Stimulated activated CD8-positive, alpha-beta memory T cell treated with anti-CD3 and anti-CD28 coated beads, Interleukin-4, amount 100 ng/mL, for 24 hours (primary cell): ENCODE measurements at regions not wholly inside any gene's neighbourhood (a gene's known extent, or its start where the extent isn't known, plus 50 kb on each side); places are given as distances from the start of the nearest gene placed in this dataset.
"Not testable (repeated sequence)": the region's sequence is repeated elsewhere in the genome, so short reads cannot be mapped to it uniquely, and the experiment has no call there.

Source experiments
- DNase-seq: peaks from one replicate; pipeline ENCODE4 v3.0.0-alpha.2; 2020; ENCODE audit warnings: low read depth

DNA sequence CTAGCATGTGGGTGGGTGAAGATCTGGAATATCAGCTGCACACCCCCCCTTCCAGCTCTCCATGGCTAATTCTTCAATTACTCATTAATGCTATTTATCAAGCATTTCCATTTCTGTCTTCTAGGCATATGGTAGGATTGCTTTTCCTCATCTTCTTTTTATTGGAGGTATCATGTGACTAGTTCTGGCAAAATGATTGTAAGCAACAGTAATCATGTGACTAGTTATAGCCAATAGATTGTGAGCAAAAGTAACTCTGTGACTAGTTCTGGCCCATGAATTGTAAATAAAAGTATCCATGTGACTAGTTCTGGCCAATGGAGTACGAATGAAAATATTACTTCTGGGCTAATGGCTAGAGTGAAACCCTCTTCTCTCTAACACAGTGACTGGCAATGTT lies 107.0 kb upstream of the TMEM132E start:
- no peak for DNase-seq

DNA sequence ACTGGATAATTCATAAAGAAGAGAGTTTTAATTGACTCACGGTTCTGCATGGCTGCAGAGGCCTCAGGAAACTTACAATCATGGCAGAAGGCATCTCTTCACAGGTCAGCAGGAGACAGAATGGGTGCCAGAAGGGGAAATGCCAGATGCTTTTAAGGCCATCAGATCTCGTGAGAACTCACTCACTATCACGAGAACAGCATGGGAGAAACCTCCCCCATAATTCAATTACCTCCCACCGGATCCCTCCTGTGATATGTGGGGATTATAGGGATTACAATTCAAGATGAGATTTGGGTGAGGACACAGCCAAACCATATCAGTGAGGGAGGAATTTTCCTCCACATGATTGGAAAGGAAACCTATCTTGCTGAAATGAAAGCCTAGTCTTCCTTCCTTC lies 108.1 kb upstream of the TMEM132E start:
- DNase-seq, result not testable (repeated sequence)

DNA sequence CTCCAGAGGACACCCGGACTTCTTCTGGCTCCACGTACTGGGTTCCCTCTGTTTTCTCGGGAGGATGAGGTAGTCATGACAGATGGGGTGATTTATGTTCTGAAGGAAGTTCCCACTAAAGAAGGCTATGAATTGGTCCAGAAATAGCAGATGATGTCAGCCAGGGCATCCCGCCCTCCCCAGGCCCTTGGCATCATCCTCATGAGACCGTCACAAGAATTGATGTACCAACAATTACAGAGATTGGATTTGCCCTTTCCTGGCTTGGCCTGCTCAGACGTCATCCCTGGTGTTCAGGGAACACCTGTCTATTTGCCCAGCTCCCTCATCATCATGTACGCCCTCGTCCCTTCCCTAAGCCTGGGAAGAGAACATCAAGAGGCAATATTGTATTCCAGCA lies 102.8 kb upstream of the CCL1 start:
- no peak for DNase-seq

DNA sequence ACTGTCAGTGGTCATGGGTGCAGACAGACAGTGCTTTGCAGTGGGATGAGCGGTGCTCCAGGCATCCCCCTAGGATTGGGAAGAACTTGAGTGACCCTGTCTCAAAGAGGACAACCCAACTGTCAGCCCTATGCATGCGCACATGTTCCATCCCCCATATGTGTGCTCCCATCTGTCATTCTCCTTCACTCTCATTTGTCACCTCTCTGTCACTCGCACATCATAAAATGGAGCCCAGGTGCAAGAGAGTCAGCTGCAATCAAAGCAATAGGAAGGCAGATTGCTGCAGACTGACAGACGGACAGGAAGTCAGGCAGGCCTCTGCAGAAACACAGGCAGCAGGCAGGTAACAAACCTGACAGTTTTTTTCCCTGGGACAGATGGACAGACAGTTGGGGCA lies 101.8 kb upstream of the CCL1 start:
- no peak for DNase-seq

DNA sequence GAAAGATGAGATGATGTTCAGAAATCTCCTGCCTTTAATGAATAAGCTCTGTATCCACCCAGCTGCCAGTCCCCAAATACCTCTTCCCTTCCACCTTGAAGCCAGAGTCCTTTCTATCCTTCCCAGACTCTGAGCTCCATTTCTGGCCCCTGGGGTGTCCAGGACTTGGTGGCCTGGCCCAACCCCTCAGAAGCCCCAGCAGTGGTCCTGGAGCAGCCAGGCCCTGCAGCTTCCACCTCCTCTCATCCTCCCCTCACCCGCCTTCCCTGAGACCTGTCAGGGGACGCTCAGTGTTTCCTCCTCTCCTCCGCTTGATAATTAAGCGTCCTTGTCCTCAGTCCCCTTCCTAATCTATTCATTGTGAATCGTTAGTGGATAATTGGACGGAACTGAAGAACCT lies 95.2 kb upstream of the CCL1 start:
- DNase-seq, result no peak

DNA sequence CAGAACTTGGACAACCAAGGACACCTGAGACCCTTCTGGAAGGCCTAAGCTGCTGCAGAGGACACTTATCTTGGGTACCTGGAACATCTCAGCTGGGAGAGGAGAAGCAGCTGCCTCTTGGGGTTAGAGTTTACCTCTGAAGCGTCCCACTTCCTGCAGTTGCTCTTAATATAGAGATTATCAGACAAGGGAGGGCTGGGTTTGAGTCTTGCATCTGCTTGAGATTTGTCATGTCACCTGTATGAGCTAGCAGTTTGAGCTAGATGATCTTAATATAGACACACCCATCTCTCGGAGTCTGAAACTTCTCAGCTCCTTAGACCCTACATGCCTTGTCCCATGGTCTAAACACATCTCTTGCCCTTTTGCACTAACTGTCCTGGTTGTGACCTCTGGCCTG lies 93.1 kb upstream of the CCL1 start:
- DNase-seq, result no peak

DNA sequence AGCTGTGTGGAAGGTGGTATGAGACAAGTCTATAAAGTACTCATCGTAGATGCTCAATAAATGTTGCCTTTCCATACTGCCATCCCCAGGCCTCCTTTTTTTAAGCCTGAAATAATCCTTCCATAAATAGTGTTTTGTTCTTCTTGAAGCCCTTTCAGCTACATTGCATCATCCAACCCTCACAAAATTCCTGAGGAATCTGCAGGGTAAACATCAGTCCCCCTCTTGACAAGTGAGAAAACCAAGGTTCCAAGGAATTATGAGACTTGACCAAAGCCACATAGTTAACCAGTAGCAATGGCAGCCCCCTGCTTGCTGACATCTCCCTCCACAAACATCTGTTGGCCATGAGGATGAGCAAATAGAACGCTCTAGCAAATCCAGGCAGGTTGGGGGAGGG lies 89.7 kb upstream of the CCL1 start:
- no peak for DNase-seq

DNA sequence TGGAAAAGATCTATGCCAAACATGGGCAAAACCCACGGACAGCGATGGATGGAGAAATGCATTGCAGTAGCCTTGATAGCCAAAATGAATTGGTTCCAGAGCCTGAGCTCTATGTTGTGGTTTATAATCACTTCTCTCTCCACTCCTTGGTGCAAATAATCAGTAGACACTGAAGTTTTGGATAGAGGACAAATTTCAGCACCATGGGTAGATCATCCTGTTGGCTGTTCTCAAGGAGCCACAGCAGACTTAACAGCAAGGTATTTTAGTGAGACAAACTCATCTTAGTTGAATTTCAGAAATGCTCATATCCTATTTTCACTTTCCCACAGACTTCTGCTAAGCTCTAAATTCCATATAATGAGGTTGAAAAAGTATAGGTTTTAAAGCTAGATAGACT lies 88.3 kb upstream of the CCL1 start:
- no peak for DNase-seq

DNA sequence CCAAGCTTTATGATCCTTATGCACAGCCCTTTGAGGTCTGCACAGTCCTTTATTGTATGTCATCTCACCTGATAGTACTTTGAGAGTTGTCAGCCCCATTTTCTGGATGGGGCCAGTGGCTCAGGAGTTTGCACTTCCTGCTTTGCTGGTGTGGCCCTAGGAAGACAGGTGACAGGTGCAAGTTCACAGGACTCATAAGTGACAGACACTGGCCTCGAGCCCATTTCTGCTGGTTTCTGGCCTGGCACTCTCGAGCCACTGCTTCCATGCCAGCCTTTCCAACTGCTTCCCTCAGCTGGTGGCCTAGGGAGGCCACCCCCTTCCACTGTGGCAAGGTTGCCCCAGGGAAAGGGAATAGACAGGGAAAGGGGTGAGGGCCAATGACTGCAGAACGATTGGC lies 84.4 kb upstream of the CCL1 start:
- no peak for DNase-seq

DNA sequence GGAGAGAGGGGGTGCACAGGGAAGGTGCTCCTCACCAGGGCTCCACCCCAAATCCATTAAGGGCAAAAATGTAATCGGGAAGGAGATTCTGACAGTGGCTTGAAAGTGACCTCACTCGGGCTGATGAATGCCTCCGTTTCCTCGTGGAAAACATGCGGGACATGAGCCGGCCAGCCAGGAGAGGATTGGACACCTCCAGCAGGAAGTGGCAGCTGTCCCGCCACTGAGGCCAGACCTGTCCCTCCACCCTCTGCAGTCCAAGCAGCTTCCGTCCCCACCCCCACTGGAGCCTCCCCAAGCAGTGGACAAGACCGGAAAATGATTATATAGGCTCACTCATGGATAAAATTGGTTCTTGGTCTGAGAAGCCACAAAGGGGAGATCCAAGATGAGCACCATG lies 82.1 kb upstream of the CCL1 start:
- no peak for DNase-seq

DNA sequence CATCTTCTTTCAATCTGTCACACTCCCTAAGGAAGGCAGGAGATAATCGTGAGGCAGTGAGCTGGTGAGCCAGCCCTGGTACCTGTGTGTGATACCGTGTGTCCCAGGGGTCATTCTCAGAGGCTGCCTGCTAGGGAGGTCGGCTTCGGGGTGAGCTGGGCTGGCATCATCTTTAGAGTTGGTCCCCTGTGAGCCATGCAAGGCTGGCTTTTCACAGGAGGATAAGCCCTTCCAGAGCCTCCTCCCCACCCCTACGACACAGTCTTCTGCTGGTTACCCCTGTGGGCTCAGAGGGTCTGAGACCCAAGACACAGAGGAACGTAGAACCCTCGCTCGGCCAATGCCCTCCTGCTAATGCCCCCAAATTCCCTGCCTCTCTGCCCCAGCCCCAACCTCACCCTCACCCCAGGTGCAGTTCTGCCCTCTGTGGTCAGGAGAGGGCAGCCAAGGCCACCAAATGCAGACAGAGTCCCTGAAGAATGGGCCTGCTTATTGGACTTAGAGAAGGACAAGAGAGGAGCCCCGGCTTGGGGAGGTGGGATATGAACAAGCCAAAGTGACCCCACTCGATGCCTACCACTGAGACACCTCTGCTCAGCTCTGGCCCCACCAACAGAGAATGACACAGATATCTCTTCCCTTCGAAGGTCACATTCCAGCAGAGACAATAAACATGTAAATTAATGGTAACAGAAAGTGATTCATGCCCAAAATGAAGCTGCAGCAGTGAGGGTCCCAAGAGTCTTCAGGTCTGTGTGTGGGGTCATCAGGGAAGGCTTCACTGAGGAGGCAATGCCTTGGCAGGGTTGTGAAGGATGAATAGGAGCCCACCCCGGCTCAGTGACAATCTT lies 80.8 kb upstream of the CCL1 start:
- no peak for DNase-seq

DNA sequence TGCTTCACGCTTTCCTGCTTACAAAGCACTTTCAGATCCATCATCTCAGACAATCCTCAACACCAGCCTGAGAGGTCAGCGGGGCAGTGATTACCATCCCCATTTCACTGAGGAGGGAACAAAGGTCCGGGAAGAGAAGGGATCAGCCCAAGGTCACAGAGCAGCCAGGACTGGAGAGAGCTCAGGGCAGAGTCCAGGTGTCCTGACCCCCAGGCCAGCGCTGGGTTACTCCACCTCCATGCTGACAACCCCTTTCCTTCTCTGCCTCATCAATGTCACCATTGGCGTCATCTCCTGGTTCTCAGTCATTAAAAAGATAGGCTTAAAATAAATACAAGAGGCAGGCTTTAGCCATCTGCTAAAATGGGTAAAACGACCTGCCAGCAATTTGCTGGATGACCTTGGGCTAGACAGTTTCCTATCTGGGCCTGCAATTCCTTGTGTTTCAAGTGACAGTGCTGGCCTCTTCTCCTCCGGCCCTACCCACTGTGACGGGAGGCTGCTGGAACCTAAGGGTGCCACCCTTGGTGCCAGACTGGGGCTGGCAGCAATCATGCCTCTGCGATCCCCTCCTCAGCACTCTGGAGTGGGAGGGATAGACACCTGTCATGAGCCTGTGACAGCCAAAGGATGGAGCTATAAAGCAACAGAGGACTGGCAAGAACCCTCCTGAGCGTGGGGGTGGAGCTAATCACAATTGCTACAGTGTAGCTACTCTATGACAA lies 79.5 kb upstream of the CCL1 start:
- no peak for DNase-seq

DNA sequence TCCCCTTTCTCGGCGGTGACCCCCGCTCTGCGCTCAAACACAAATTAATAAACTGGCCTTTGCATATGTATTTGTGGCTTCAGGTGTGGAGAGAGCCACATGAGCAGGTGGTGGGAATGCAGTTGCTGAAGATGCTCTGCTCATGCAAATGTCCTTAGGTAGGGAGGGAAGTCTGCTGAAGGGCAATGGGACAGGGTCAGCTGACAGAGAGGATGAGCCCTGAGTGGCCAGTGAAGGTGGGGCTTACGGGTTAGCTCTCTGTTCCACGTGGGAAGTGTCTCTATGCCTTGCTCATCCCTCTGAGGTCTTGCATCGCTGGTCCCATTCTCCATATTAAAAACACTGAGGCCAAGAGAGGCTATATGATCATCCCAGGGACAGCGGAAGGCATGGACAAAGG lies 74.2 kb upstream of the CCL1 start:
- no peak for DNase-seq

DNA sequence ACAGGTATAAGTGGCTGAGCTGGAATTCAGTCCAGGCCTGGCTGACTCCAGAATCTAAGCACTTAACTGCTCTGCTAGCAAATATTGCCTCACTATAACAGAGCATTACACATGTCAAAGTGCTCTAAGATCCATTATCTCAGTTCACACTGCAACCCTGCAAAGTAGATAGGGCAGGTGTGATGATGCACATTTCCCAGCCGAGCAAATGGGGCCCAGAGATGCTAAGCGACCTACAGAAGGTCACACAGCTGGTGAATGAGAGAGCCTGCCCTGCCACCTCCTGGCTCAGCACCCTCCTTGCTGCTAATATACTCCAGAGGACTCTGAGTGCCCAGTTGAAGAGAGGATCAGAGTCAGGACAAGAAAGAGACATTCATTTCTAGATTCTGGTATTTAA lies 73.6 kb upstream of the CCL1 start:
- DNase-seq, result no peak

DNA sequence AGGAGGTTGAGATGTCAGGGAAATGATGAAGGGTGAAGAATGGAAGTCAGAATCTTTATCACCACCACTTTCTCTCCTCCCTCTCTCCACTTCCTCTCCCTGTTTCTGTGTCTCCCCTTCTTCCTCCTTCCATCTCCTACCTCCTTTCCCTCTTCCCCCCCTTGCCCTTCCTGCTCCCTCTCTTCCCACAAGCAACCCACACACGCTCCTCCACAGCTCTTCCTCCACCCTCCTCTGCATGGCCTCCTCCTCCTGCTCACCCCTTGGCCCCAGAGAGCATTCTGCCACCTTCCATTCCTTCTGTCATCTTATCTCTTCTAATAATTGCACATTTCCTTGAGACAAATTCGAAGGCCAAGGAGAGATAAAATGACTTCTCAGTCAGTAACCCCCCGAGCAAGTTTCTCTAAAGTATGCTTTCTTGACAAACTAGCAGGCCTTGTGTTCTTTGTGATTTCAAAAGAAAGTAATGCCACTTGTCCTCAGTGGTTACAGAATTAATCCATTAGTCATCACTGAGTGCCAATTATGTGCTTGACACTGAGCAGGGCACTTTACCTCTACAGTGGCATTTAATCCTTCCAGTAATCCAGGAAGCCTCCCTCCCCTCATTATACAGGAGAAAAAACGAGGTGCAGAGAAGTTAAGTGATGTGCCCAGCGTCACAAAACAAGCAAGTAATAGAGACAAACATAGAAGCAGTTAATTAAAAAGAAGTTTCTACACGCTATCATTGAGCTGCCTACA lies 72.3 kb upstream of the CCL1 start:
- no peak for DNase-seq

DNA sequence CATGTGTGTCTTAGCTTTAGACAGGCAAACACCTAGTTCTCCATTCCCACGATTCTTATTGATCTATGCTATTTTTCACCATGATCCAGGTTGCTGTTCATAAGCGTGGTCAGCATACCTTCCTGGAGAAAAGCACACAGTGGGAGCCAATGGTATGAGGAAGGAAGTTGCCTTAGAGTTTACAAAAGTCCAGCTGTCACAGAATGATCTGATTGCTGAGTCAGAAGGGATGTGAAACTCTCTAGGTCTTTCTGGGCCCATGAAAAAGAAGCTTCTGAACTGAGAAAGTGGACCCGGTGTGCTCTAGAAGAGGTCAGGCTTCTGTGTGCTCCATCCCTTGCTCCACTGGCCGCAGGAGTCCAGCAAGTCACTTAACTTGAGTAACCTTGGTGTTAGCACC lies 71.0 kb upstream of the CCL1 start:
- no peak for DNase-seq

DNA sequence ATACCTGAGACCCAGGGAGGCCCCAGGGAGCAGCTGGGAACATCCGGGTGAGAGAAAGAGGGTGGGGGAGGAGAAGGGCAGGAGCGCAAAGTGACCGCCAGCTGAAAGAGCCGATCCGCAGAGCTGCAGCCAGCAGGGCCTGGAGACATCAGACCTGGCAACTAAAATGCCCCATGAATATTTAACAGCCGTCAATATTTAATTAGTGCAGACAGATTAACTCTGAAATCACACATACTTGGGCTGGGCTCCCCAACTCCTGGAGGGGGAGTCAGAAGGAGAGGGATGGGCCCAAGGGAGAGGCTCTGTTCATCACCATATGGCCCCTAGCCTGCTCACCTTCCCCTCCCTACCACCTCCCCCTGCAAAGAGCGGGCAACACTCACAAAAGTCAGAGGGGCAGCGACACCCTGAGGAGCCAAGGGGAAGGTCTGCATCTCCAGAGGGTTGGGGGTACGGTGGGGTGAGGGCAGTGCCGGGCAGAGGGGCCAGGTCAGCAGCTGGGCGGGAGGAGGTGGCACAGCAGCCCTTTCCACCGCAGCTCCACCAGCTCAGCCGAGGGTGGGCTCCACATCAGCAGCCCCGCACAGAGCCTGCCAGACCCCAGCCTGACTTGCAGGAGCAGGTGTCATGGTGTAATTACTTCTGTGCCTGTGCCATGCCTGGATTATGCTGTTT lies 61.9 kb upstream of the CCL1 start:
- no peak for DNase-seq

DNA sequence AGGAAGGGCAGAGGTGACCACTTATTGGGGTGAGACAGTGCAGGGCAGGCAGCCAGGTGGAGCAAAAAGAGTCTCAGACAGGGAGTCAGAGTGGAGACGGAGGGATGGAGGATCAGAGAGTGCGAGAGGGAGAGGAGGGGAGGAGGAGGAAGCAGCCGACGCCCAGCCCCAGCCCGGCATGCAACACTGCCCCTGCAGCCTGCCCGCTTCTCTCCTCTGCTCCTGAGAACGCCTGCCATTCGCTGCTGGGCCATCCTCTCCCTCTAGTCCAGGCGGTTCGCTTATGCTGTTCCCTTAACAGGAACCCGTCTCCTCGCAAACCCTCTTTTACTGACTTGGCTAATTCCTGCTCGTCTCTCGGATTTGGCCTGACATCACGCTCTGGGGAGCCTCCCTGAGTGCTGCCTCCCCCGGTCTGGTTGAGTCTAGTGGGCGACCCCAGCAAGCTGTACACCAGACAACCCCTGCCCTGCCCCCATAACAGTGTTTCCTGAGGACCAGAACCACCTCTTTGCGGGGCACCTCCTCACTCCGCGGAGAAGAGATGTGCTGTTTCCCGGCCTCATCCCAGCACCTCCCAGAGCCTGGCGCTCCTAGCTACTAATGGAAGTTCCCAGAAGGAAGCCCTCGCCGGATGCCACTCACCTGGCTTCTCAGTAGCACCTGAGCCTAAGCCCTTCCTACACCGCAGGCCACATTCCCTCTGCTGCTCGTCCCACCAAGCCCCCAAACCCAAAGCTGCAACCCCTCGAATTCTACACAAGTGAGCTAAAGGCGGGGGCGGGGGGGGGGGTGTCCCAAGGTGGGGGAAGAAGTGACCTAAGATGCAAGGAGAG lies 61.2 kb upstream of the CCL1 start:
- DNase-seq, result no peak

DNA sequence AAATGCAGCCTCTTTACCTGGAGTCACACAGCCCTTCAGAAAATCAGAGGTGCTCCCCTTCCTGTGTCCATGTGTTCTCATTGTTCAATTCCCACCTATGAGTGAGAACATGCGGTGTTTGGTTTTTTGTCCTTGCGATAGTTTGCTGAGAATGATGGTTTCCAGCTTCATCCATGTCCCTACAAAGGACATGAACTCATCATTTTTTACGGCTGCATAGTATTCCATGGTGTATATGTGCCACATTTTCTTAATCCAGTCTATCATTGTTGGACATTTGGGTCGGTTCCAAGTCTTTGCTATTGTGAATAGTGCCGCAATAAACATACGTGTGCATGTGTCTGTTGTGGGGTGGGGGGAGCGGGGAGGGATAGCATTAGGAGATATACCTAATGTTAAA lies 60.3 kb upstream of the CCL1 start:
- not testable (repeated sequence) for DNase-seq

DNA sequence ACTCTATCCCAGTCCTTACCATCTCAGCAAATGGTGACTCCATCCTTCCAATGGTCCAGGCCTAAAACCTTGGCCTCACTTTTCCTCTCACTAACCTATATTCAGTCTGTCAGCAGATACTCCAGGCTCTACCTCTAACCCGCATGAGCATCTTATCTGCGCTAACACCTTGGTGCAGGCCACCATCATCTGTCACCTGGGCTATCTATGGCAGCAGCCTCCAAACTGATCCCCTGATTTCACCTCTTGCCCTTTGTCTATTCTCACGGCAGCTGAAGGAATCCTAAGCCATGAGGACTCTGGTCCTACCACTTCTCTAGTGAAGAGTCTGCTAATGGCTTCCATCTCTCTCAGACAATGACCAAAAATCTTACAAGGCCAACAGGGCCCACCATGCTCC lies 57.9 kb upstream of the CCL1 start:
- DNase-seq, result no peak

DNA sequence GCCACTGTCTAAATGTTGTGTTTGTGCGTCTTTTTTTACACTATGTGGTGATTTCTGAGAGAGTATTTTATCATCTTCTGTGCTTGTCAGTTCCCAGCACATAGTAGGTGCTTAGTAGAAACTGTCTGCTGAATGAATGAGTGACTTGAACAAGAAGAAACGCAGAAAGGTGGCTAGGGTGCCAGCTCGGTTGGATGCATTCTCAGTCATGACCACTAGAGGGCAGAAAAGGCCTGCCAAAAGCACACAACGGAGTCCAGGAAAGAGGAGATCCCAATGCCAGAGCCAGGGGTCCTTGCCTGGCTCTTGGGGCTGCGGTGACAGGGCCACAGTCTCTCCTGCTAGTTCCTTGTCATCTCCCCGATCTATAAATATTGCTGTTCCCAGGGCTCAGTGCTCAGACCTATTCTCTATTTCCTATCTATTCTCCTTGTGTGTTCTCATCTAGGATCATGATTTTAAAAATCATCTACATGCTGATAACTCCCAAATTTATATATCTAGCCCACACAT lies 57.3 kb upstream of the CCL1 start:
- DNase-seq, result peak; percentile 39
